Sigmoid colon (tissue), 6 donors: ENCODE measurements at regions not wholly inside any gene's neighbourhood (a gene's known extent, or its start where the extent isn't known, plus 50 kb on each side); places are given as distances from the start of the nearest gene placed in this dataset.

Experiments used
- DNase-seq: peaks from one replicate; pipeline ENCODE4 v3.0.0-alpha.2; 2019
- H3K27ac ChIP-seq, 4 donors: fragments of 200-600 bp; sonication (generic); one replicate each; pipeline ENCODE4 v1.5.1; 2016 to 2019; ENCODE audit warnings: mild to moderate bottlenecking in 1 of 4
- H3K27me3 ChIP-seq, 3 donors: fragments of 200-600 bp; sonication (generic); one replicate each; pipeline ENCODE4 v1.5.1; 2019; ENCODE audit warnings: mild to moderate bottlenecking in 1 of 3
- H3K36me3 ChIP-seq, 4 donors: fragments of 200-600 bp; sonication (generic); one replicate each; pipeline ENCODE4 v1.5.1; 2016 to 2019
- H3K4me1 ChIP-seq, 4 donors: fragments of 200-600 bp; sonication (generic); one replicate each; pipeline ENCODE4 v1.5.1; 2017 to 2019
- H3K4me3 ChIP-seq, 4 donors: fragments of 200-600 bp; sonication (generic); one replicate each; pipeline ENCODE4 v1.5.1; 2017 to 2019; ENCODE audit warnings: mild to moderate bottlenecking in 2 of 4, moderate library complexity in 1 of 4
- H3K9me3 ChIP-seq, 4 donors: fragments of 200-600 bp in 3 of 4; sonication (generic) in 3 of 4; one replicate each; pipeline versions ENCODE4 v1.5.1 to v1.6.1; 2013 to 2019
- EP300 ChIP-seq, 4 donors: sonication (generic); formaldehyde crosslinking; IDR thresholded peaks; one replicate each; pipeline ENCODE4 v1.6.1; 2017; ENCODE audit warnings: antibody characterized with exemption in 4 of 4
- POLR2A ChIP-seq, 2 donors: fragments of 450-650 bp; IDR thresholded peaks; one replicate each; pipeline ENCODE4 v1.6.1; 2016; ENCODE audit warnings: antibody characterized with exemption in 2 of 2, mild to moderate bottlenecking in 2 of 2, moderate library complexity in 2 of 2
- POLR2AphosphoS5 ChIP-seq, 4 donors: sonication (generic); formaldehyde crosslinking; IDR thresholded peaks; one replicate each; pipeline ENCODE4 v1.6.1; 2017; ENCODE audit warnings: antibody characterized with exemption in 4 of 4
- WGBS, 2 donors: extraction: QIAGEN DNeasy Blood & Tissue Kit; methylation state at CpG; one replicate each; pipeline ENCODE4 v1.1.7; 2013; 5-methylcytosine and 5-hydroxymethylcytosine counted together
- intact Hi-C: fragments of 100-400 bp; cut with DNase I; formaldehyde crosslinking; loops from one replicate; pipeline ENCODE4 v1.15.1; 2023
- TF ChIP-seq, protein P1 (sequence below), 4 experiments: fragments of 450-650 bp in 3 of 4; fragments of 200-600 bp in 1 of 4; IDR thresholded peaks; one replicate each; pipeline ENCODE4 v1.5.1; 2016 to 2019; ENCODE audit warnings: antibody characterized with exemption in 4 of 4, mild to moderate bottlenecking in 3 of 4, moderate library complexity in 2 of 4
- donor health status: healthy with polysubstance abuse.
- donor health status: healthy.

DNA sequence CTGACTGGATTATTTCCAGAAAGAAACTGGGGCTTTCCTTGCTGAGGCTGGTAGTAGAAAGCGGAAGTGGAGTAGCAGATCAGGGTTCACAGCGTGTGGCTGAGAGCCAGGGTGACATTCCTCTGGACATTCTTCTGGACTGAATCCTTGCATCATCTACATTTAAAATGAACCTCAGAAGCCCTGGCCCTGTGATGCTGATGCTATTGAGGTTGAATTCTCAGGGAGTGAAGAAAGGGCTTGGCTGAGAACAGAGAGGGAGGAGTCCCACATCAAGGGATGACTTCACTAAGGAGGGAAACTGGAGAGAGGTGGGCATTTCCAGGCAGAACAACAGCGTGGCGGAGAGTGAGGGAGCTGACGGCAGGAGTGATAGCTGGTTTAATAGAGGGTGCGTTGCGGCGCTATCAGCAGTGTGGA, 102.3 kb upstream of the LMO4 start:
- H3K27ac ChIP-seq = peak overlapping the region in 3 of 4 donors; percentile 32 to 50 (median 33)
- intact Hi-C loops = no loop called here
- H3K9me3 ChIP-seq = no peaks in the 10 kb centered on the region
- DNase-seq = peak; percentile 83
- H3K36me3 ChIP-seq = no peaks in the 10 kb centered on the region
- H3K4me3 ChIP-seq = no peak overlapping the region
- WGBS, 2 donors = 27 to 57% methylated on average over 8 of the region's 8 CpGs
- no peaks in the 10 kb centered on the region for H3K27me3 ChIP-seq
- TF ChIP-seq EP300 (IDR thresholded peaks at IDR 0.05) (no peak), POLR2AphosphoS5 (IDR thresholded peaks at IDR 0.05) (no peak), POLR2A (IDR thresholded peaks at IDR 0.05) (no peak)
- TF ChIP-seq, protein P1, sequence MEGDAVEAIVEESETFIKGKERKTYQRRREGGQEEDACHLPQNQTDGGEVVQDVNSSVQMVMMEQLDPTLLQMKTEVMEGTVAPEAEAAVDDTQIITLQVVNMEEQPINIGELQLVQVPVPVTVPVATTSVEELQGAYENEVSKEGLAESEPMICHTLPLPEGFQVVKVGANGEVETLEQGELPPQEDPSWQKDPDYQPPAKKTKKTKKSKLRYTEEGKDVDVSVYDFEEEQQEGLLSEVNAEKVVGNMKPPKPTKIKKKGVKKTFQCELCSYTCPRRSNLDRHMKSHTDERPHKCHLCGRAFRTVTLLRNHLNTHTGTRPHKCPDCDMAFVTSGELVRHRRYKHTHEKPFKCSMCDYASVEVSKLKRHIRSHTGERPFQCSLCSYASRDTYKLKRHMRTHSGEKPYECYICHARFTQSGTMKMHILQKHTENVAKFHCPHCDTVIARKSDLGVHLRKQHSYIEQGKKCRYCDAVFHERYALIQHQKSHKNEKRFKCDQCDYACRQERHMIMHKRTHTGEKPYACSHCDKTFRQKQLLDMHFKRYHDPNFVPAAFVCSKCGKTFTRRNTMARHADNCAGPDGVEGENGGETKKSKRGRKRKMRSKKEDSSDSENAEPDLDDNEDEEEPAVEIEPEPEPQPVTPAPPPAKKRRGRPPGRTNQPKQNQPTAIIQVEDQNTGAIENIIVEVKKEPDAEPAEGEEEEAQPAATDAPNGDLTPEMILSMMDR (IDR thresholded peaks at IDR 0.05) = no peak
- H3K4me1 ChIP-seq = peaks cover 0 to 7% (median 0%) of the 10 kb centered on the region in 4 donors

DNA sequence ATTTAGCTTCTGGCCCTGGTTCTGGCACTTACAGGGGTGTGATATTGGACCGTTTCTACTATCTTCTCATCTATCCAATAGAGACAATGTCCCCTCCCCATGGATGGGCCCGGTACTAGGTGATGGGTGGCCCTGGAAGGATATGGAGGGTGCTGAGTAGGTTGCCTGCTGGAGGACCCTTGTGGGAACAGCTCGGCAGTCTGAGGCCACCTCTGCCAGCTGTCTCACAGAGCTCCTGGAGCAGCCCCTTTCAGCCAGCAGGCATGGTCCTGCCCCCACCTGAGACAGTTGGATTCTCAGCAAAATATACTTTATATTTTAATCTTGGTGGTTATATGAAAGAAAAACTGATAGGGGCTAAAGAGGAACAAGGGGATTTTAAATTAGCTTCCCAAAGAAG, 101.0 kb upstream of the LMO4 start:
- WGBS, 2 donors = 89 to 95% methylated on average over 3 of the region's 3 CpGs

DNA sequence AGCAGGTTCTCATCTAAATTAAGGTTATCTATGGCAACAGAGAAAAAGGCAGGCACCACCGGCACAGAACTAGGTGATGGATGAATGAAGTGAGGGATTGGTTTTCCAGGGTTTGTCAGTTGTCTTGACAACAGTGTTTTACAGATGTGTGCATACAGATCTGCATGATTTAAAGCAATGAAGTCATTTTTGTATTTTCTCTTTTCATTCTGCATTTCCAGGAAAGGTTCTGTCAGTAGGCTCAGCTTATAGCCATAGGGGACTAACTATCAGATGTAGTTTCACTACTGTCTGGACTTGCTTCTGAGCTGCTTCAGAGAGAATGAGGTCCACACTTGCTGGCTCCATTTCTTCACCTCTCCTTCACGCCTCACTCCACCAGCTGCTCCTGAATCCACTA, 98.2 kb upstream of the LMO4 start:
- H3K4me1 ChIP-seq = peaks cover 0 to 7% (median 0%) of the 10 kb centered on the region in 4 donors
- intact Hi-C loops = no loop called here
- H3K36me3 ChIP-seq = no peaks in the 10 kb centered on the region
- 92 to 95% methylated on average over 2 of the region's 2 CpGs for WGBS, 2 donors
- no peaks in the 10 kb centered on the region for H3K27me3 ChIP-seq
- H3K9me3 ChIP-seq = no peaks in the 10 kb centered on the region
- TF ChIP-seq, protein P1 (IDR thresholded peaks at IDR 0.05) = no peak
- no peak for DNase-seq
- no peak overlapping the region for H3K27ac ChIP-seq
- no peak overlapping the region for H3K4me3 ChIP-seq

More for the DNA sequence above, 101.0 kb upstream of the LMO4 start:
- Histone ChIP-seq H3K27me3 (no peaks in the 10 kb centered on the region), H3K9me3 (no peaks in the 10 kb centered on the region), H3K4me3 (no peak overlapping the region), H3K4me1 (peaks cover 0 to 7% (median 0%) of the 10 kb centered on the region in 4 donors), H3K36me3 (no peaks in the 10 kb centered on the region), H3K27ac (no peak overlapping the region)
- intact Hi-C loops = no loop called here
- TF ChIP-seq POLR2AphosphoS5 (IDR thresholded peaks at IDR 0.05) (no peak), EP300 (IDR thresholded peaks at IDR 0.05) (no peak), POLR2A (IDR thresholded peaks at IDR 0.05) (no peak)
- TF ChIP-seq, protein P1 (IDR thresholded peaks at IDR 0.05) = no peak
- no peak for DNase-seq

DNA sequence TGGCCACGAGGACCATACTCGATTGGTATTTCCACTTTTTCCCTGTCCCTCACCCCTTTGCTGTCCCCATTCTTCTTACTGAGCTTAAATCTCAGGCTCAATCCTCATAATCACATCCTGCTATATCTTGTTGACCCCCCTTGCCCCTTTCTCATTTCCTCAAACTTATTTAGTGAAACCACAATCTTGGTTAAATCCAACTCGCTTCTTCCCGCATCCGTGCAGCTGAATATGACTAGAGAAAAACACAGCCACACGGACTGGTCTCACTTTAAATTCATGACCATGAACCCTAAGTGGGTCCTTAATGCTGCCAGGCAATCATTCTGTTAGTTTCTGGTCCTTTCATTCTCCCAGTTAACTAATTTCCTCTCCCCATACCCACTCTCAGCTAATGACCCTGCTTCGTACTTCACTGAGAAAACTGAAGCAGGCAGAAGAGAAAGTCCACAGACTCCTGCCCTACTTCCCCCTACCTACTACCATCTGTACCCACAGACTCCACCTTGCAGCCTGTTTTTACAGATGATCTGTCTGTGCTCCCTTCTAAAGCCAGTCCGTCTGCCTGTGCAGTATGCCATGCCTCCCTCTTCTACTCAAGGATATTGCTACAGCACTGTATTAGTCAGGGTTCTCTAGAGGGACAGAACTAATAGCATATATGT, 96.8 kb upstream of the LMO4 start:
- DNase-seq = no peak
- 54 to 88% methylated on average over 8 of the region's 8 CpGs for WGBS, 2 donors
- Histone ChIP-seq H3K27ac (no peak overlapping the region), H3K4me3 (no peak overlapping the region), H3K4me1 (no peaks in the 10 kb centered on the region), H3K27me3 (no peaks in the 10 kb centered on the region), H3K9me3 (no peaks in the 10 kb centered on the region), H3K36me3 (no peaks in the 10 kb centered on the region)
- intact Hi-C loops = no loop called here
- TF ChIP-seq POLR2A (IDR thresholded peaks at IDR 0.05) (no peak), EP300 (IDR thresholded peaks at IDR 0.05) (no peak), POLR2AphosphoS5 (IDR thresholded peaks at IDR 0.05) (no peak)
- TF ChIP-seq, protein P1 (IDR thresholded peaks at IDR 0.05) = no peak

DNA sequence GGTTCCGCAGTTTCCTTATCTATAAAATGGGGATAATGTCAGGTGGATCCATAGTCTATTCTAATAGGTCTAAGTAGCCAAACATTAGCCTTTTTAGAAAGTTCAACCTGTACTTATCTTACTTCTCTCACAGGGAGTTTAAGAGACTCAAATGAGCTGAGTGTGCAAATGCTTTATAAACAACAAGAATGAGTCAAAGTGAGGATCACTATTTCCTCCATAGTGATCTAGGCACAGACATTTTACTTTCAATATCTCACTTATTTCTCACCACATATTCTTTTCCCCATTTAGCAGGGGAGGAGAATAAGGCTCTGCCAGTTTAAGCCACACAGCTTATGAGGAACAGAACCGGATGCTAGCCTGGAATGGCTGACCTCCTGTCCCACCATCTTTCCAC, 92.1 kb upstream of the LMO4 start:
- WGBS, 2 donors = 89 to 91% methylated on average over 2 of the region's 2 CpGs
- Histone ChIP-seq H3K27ac (no peak overlapping the region), H3K4me3 (no peak overlapping the region), H3K36me3 (no peaks in the 10 kb centered on the region), H3K27me3 (no peaks in the 10 kb centered on the region), H3K9me3 (no peaks in the 10 kb centered on the region), H3K4me1 (no peaks in the 10 kb centered on the region)
- no peak for DNase-seq
- intact Hi-C loops = no loop called here
- TF ChIP-seq POLR2A (IDR thresholded peaks at IDR 0.05) (no peak), POLR2AphosphoS5 (IDR thresholded peaks at IDR 0.05) (no peak), EP300 (IDR thresholded peaks at IDR 0.05) (no peak)
- TF ChIP-seq, protein P1 (IDR thresholded peaks at IDR 0.05) = no peak
